ENCODE measurements at regions not wholly inside any gene's neighbourhood (a gene's known extent, or its start where the extent isn't known, plus 50 kb on each side); places are given as distances from the start of the nearest gene placed in this dataset.

GRCh38 chr6:92174398-92175073 is 1244.8 kb downstream of the EPHA7 start:
- TF ChIP-seq TAF1 (IDR thresholded peaks at IDR 0.05; ENCODE audit: low read depth) (no peak), CTCF (IDR thresholded peaks at IDR 0.05; ENCODE audit: poor library complexity, severe bottlenecking) (no peak), MXI1 (conservative IDR thresholded peaks at IDR 0.05; ENCODE audit: poor library complexity, severe bottlenecking) (no peak), POLR2AphosphoS5 (IDR thresholded peaks at IDR 0.05) (no peak), SMC3 (conservative IDR thresholded peaks at IDR 0.05; ENCODE audit: poor library complexity) (no peak), REST (IDR thresholded peaks at IDR 0.05; ENCODE audit: borderline replicate concordance) (no peak)
